Common myeloid progenitor, CD34-positive (primary cell): ENCODE measurements at regions not wholly inside any gene's neighbourhood (a gene's known extent, or its start where the extent isn't known, plus 50 kb on each side); places are given as distances from the start of the nearest gene placed in this dataset.

Source experiments
- CTCF ChIA-PET: fragments of 350-600 bp; sonication (Branson Sonifier 250); formaldehyde crosslinking; loops from one replicate; lab custom pipeline; 2021; ENCODE audit warnings: antibody characterized with exemption; lab: Charles Lee
- POLR2A ChIA-PET: fragments of 350-600 bp; sonication (Branson Sonifier 250); formaldehyde crosslinking; loops from one replicate; lab custom pipeline; 2021; ENCODE audit warnings: antibody characterized with exemption; lab: Charles Lee
- DNase-seq, 3 donors: peaks; one replicate each; pipeline versions ENCODE4 v3.0.0 to v3.0.0-alpha.2; 2013
- H3K27ac ChIP-seq, 2 experiments: 1 replicate in 1 of 2; 2 replicates in 1 of 2; pipeline ENCODE4 v1.7.0; 2013; ENCODE audit warnings: inconsistent platforms in 2 of 2, low read length in 2 of 2, mild to moderate bottlenecking in 2 of 2, low read depth in 1 of 2, moderate library complexity in 1 of 2; ENCODE audit not compliant: severe bottlenecking in 2 of 2, insufficient read depth in 1 of 2, poor library complexity in 1 of 2
- H3K27me3 ChIP-seq, 5 experiments: replicated peaks in 2 of 5; 1 replicate in 3 of 5; 2 replicates in 2 of 5; pipeline versions ENCODE4 v1.6.1 to v1.7.0; 2013; ENCODE audit warnings: low read length in 4 of 5, mild to moderate bottlenecking in 2 of 5, moderate library complexity in 2 of 5, inconsistent platforms in 1 of 5; ENCODE audit not compliant: insufficient read depth in 5 of 5, control insufficient read depth in 4 of 5
- H3K36me3 ChIP-seq, 4 experiments: 1 replicate in 2 of 4; 2 replicates in 2 of 4; pipeline versions ENCODE4 v1.6.1 to v1.7.0; 2013; ENCODE audit warnings: low read length in 3 of 4, control low read depth in 1 of 4, mild to moderate bottlenecking in 1 of 4; ENCODE audit not compliant: control insufficient read depth in 4 of 4, insufficient read depth in 4 of 4
- H3K4me1 ChIP-seq, 4 experiments: 1 replicate in 3 of 4; 2 replicates in 1 of 4; pipeline versions ENCODE4 v1.6.1 to v1.7.1; 2013; ENCODE audit warnings: low read length in 3 of 4, mild to moderate bottlenecking in 3 of 4, control low read depth in 1 of 4, inconsistent platforms in 1 of 4, moderate library complexity in 1 of 4; ENCODE audit not compliant: control insufficient read depth in 4 of 4, insufficient read depth in 4 of 4; ENCODE audit errors: control extremely low read depth in 1 of 4
- H3K4me3 ChIP-seq, 7 experiments: 1 replicate in 4 of 7; 2 replicates in 3 of 7; pipeline versions ENCODE4 v1.5.1 to v1.7.0; 2013; ENCODE audit warnings: mild to moderate bottlenecking in 7 of 7, low read length in 6 of 7, moderate library complexity in 6 of 7, inconsistent platforms in 2 of 7, low read depth in 2 of 7, control low read depth in 1 of 7; ENCODE audit not compliant: insufficient read depth in 4 of 7, control insufficient read depth in 1 of 7; ENCODE audit errors: extremely low read depth in 1 of 7
- H3K9me3 ChIP-seq, 5 experiments: 1 replicate in 4 of 5; 2 replicates in 1 of 5; pipeline versions ENCODE4 v1.6.1 to v1.7.1; 2013; ENCODE audit warnings: low read length in 4 of 5, mild to moderate bottlenecking in 2 of 5, inconsistent platforms in 1 of 5, low read depth in 1 of 5, moderate library complexity in 1 of 5; ENCODE audit not compliant: control insufficient read depth in 4 of 5, insufficient read depth in 2 of 5; ENCODE audit errors: control extremely low read depth in 1 of 5
- WGBS: methylation state at CpG from one replicate; pipeline ENCODE4 v1.1.5; 2013; ENCODE audit not compliant: insufficient coverage; 5-methylcytosine and 5-hydroxymethylcytosine counted together

GRCh38 chr5:120251898-120252297, 212.2 kb upstream of the PRR16 start:
- ChIA-PET CTCF (no interaction called here), POLR2A (interaction anchor here (0.6 kb wide), 1 partner anchor 1373 kb away, joined by 3 read pairs; no protein-coding TSS in a partner anchor)
- no peak overlapping the region for H3K4me3 ChIP-seq
- DNase-seq = no peak
- H3K27ac ChIP-seq = no peak overlapping the region
- WGBS = 100% methylated on average over 2 of the region's 3 CpGs
- H3K4me1 ChIP-seq = no peaks in the 10 kb centered on the region
- no peaks in the 10 kb centered on the region for H3K9me3 ChIP-seq
- H3K27me3 ChIP-seq = no peaks in the 10 kb centered on the region
- no peaks in the 10 kb centered on the region for H3K36me3 ChIP-seq

- no CpG with 5 or more reads among the region's 3 CpGs for WGBS
- Histone ChIP-seq H3K4me3 (no peak overlapping the region), H3K27ac (no peak overlapping the region), H3K27me3 (no peaks in the 10 kb centered on the region), H3K36me3 (no peaks in the 10 kb centered on the region), H3K4me1 (peaks cover 0 to 3% (median under 1%) of the 10 kb centered on the region in 4 experiments), H3K9me3 (no peaks in the 10 kb centered on the region)
- DNase-seq = peak in 2 of 3 donors; percentile 45 to 50
- CTCF ChIA-PET = no interaction called here
- POLR2A ChIA-PET = no interaction called here
Observed at GRCh38 chr5:120252839-120253238, 211.3 kb upstream of the PRR16 start.

GRCh38 chr5:120254385-120254784, 209.7 kb upstream of the PRR16 start:
- Histone ChIP-seq H3K9me3 (no peaks in the 10 kb centered on the region), H3K27me3 (no peaks in the 10 kb centered on the region), H3K4me3 (no peak overlapping the region), H3K4me1 (peaks cover 0 to 8% (median 2%) of the 10 kb centered on the region in 4 experiments), H3K36me3 (no peaks in the 10 kb centered on the region), H3K27ac (no peak overlapping the region)
- POLR2A ChIA-PET = no interaction called here
- no peak for DNase-seq
- CTCF ChIA-PET = no interaction called here
- no CpG with 5 or more reads among the region's 1 CpG for WGBS

GRCh38 chr5:120255214-120255613, 208.9 kb upstream of the PRR16 start:
- Histone ChIP-seq H3K27ac (no peak overlapping the region), H3K4me3 (no peak overlapping the region), H3K4me1 (peaks cover 0 to 8% (median 2%) of the 10 kb centered on the region in 4 experiments), H3K27me3 (no peaks in the 10 kb centered on the region), H3K9me3 (no peaks in the 10 kb centered on the region), H3K36me3 (no peaks in the 10 kb centered on the region)
- DNase-seq = no peak
- ChIA-PET CTCF (no interaction called here), POLR2A (no interaction called here)
- WGBS = no CpG with 5 or more reads among the region's 2 CpGs

- H3K27ac ChIP-seq = no peak overlapping the region
- peaks cover 0 to 8% (median 2%) of the 10 kb centered on the region in 4 experiments for H3K4me1 ChIP-seq
- H3K36me3 ChIP-seq = no peaks in the 10 kb centered on the region
- no peaks in the 10 kb centered on the region for H3K9me3 ChIP-seq
- H3K27me3 ChIP-seq = no peaks in the 10 kb centered on the region
- ChIA-PET CTCF (no interaction called here), POLR2A (no interaction called here)
- WGBS = no CpG with 5 or more reads among the region's 1 CpG
- H3K4me3 ChIP-seq = no peak overlapping the region
- DNase-seq = no peak
Observed at GRCh38 chr5:120256376-120256775, 207.7 kb upstream of the PRR16 start.

- Histone ChIP-seq H3K27me3 (no peaks in the 10 kb centered on the region), H3K4me1 (peaks cover 0 to 8% (median 2%) of the 10 kb centered on the region in 4 experiments), H3K4me3 (no peak overlapping the region), H3K9me3 (no peaks in the 10 kb centered on the region), H3K27ac (no peak overlapping the region), H3K36me3 (no peaks in the 10 kb centered on the region)
- POLR2A ChIA-PET = no interaction called here
- 100% methylated on average over 2 of the region's 3 CpGs for WGBS
- CTCF ChIA-PET = no interaction called here
- peak in 1 of 3 donors; percentile 25 for DNase-seq
Observed at GRCh38 chr5:120257358-120257971, 206.6 kb upstream of the PRR16 start.

- Histone ChIP-seq H3K27ac (no peak overlapping the region), H3K36me3 (no peaks in the 10 kb centered on the region), H3K4me3 (no peak overlapping the region), H3K4me1 (peaks cover 0 to 8% (median 2%) of the 10 kb centered on the region in 4 experiments), H3K9me3 (no peaks in the 10 kb centered on the region), H3K27me3 (no peaks in the 10 kb centered on the region)
- ChIA-PET POLR2A (no interaction called here), CTCF (no interaction called here)
- peak; percentile 5 to 58 (median 41) for DNase-seq
- 43% methylated on average over 1 of the region's 4 CpGs for WGBS
Observed at GRCh38 chr5:120258123-120258522, 206.0 kb upstream of the PRR16 start.
